ENCODE measurements at regions not wholly inside any gene's neighbourhood (a gene's known extent, or its start where the extent isn't known, plus 50 kb on each side); places are given as distances from the start of the nearest gene placed in this dataset.
"Not testable (repeated sequence)": the region's sequence is repeated elsewhere in the genome, so short reads cannot be mapped to it uniquely, and the experiment has no call there.

DNA sequence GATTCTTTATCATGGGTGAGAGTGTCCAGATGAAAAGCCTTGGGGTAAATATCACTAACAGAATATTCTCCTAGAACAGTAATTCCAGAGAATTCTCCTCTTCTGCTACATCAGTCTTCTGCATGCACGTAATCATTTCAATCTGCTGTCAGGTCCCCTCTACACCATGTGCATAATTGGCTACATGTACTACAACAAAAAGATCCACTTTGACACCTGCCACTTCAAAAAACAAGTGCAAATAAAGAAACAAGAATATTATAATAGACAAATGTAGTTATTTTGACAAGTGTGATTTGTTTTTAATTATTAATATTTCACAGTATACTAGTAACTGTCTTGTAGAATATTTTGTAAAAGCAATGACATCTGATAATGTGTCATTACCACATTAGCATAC is 154.2 kb downstream of the SAMD5 start:
- in situ Hi-C loops (cut with HindIII; ENCODE audit: low pct_unique_long_range_greater_than_20kb, low sequenced_read_pairs): no loop called here

DNA sequence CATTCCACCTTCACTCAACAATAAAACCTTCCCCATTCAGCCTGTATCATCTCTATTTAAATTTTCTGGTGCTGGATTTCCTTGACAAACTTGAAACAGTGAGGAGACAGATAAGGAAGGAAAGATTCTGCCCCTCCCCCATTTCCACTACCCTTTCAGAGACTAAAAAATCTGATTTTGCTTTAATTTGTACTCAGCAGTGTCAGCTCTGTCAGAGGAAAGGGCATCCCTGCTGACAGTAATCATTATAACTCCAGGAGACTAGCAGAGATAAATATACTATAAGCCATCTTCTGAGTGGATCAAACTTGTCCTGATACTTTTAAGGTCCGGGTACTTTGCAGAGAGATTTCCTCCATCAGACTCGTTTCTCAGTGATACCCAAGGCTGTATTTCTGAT is 155.6 kb downstream of the SAMD5 start:
- in situ Hi-C loops (cut with HindIII; ENCODE audit: low pct_unique_long_range_greater_than_20kb, low sequenced_read_pairs): no loop called here

More for the DNA sequence above, 154.2 kb downstream of the SAMD5 start:
- no peak for DNase-seq (ENCODE audit: low read depth, low spot score)

DNA sequence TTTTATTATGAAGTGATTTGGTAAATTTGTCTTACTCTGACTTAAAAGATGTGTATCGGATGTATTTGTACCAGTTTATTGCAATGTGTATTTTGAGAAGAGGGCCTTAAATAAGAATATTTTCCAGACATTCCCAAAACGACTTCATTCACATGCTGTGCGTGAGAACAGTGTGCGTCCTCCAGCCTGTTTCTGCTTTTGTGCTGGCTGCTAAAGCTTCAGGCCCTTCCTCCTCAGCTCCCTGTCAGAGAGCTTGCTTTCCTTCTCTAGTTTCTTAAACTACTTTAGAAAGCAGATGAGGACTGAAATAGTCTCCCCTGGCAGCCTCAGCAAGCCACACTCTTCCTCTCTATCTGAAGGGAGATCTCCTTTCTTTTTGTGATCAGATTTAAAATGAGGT is 157.8 kb downstream of the SAMD5 start:
- in situ Hi-C loops (cut with HindIII; ENCODE audit: low pct_unique_long_range_greater_than_20kb, low sequenced_read_pairs): no loop called here
- no peak for DNase-seq (ENCODE audit: low read depth, low spot score)

More for the DNA sequence above, 155.6 kb downstream of the SAMD5 start:
- DNase-seq (ENCODE audit: low read depth, low spot score): no peak

DNA sequence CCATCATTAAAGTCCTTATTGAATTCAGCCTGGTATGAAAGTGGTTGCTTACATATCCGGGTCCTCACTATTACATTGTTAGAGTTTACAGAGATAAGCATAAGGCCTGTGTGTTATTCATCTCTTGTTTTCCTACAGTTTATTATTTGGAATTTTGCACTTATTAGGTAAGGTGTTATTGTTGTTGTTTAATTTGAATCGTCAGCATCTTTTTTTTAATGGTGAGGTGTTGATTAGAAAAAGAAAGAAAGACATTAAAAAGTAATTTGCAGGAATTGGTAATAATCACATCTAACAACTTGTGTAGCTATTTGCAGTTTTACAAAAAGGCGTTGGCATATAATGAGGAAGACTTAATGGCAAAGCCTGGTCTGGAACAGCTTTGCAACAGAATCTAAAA is 158.6 kb downstream of the SAMD5 start:
- in situ Hi-C loops (cut with HindIII; ENCODE audit: low pct_unique_long_range_greater_than_20kb, low sequenced_read_pairs): no loop called here
- DNase-seq (ENCODE audit: low read depth, low spot score): no peak

DNA sequence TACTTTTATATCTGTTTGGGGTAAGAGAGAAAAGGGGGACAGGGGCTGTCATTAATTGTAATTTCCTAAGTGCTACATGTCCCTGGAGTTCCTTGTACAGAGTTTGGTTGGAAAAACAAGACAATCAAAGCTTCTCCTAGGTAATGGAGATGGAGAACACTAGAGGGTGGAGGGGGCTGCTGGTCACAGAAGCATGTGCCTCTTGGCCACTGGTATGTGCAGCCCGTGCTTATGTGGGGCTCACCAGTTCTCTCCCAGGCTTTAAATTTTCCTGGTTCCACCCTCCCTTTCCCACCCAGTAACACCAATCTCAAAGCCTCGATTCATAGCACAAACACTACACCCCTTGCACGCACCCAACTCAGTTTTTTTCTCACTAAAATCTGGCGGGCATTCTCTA is 165.6 kb downstream of the SAMD5 start:
- no peak for DNase-seq (ENCODE audit: low read depth, low spot score)
- in situ Hi-C loops (cut with HindIII; ENCODE audit: low pct_unique_long_range_greater_than_20kb, low sequenced_read_pairs): no loop called here

DNA sequence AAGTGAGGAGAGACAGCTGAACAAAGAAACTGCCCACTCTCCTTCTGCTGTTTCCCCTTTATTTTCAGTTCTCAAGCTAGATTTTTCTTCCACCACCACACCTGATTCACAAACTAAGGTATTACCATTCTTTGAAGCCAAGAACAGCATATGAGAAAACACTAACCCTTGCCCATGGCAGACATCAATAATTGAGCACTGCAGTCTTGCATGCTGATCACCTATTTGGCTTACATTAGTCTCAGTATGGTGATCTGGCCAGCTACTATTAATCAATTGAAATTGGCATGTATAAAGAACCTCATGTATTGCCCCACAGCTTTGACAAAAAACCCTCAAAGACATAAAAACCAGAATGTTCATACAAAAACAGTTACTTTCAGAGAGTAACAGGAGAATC is 166.3 kb downstream of the SAMD5 start:
- no peak for DNase-seq (ENCODE audit: low read depth, low spot score)
- in situ Hi-C loops (cut with HindIII; ENCODE audit: low pct_unique_long_range_greater_than_20kb, low sequenced_read_pairs): no loop called here

DNA sequence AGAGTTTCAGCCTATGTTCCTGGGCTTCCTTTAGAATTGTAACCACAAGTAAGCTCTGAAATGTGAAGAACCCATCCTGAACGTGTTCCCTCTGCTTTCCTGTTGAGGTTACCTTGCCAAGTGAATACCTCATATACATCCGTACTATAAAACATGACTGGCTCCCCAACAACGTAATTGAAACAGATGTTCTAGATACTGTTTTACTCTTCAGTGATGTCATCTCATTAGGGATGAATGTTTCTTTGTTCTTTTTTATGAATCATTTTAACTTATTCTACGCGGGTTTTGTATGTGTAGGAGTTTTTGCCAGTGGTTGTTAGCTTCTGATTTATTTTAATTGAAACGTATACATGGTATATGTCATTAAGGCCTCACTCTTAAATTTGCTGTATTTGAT is 166.8 kb downstream of the SAMD5 start:
- in situ Hi-C loops (cut with HindIII; ENCODE audit: low pct_unique_long_range_greater_than_20kb, low sequenced_read_pairs): no loop called here
- peak; percentile 7 for DNase-seq (ENCODE audit: low read depth, low spot score)

DNA sequence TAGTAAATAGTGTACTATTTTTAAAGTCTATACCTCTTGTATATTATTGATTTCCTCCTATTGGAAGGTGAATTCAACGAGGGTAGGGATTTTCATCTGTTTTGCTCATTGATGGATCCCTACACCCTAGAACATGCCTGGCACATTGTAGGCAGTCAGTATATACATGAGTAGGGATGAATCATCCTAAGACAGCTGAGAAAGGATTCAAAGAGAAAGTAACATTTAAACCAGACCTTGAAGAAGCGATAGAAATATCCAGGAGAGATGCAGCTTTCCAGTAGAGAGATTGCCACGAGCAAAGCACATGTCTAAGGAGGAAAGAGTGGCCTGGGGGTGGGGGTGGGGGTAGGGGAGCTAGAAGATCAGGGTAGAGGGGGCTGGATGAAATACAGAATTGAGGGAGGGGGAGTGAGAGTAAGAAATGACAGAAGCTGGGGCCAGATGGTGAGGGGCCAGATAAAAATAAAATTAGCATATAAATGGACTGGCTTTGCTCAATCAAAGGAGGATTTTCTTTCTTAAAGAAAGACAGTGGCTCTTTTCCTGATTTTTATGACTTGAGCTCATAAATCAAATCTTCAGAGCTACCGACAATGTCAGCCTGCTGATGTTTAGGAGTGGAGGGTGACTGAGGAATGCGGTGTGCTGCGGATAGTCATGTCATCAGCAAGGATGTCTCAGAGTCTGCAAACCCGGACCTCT is 168.2 kb downstream of the SAMD5 start:
- in situ Hi-C loops (cut with HindIII; ENCODE audit: low pct_unique_long_range_greater_than_20kb, low sequenced_read_pairs): no loop called here
- no peak for DNase-seq (ENCODE audit: low read depth, low spot score)

DNA sequence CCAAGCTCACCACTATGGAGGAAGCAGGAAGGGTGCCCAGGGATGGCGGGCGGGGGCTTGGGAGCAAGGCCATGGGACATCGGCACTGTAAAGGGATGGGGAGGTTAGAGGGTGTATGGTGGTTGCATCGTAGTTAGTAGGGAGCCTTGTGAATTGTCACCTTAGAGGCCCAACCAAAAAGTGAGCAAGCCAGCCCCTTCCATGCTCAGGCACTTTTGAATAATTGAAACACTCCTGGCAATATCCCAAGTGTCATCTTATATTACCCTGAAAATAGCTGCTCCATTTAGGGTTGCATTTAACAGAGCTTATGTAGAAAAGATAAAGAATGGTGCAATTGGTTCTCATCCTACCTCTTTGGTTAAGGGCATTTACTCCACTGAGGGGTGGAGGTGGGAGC is 169.2 kb downstream of the SAMD5 start:
- no peak for DNase-seq (ENCODE audit: low read depth, low spot score)
- in situ Hi-C loops (cut with HindIII; ENCODE audit: low pct_unique_long_range_greater_than_20kb, low sequenced_read_pairs): no loop called here

DNA sequence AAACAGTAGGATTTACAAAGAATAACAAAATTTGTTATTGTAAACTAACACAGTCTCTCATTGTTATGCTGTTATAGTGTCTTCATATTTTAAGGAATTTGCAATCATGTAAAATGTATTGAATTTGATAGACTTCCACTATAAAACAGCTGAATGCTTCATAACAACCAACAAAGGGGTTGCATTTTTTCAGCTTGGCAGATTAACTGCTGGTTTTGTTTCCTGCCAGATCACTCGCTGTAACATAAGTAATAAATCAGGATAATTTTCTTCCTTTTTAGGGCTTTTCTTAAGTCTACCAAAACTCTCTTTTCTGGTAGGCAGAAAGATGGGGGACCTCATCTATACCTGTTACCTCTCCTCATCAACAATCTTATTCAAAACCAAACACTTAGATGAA is 169.8 kb downstream of the SAMD5 start:
- no peak for DNase-seq (ENCODE audit: low read depth, low spot score)
- in situ Hi-C loops (cut with HindIII; ENCODE audit: low pct_unique_long_range_greater_than_20kb, low sequenced_read_pairs): no loop called here

DNA sequence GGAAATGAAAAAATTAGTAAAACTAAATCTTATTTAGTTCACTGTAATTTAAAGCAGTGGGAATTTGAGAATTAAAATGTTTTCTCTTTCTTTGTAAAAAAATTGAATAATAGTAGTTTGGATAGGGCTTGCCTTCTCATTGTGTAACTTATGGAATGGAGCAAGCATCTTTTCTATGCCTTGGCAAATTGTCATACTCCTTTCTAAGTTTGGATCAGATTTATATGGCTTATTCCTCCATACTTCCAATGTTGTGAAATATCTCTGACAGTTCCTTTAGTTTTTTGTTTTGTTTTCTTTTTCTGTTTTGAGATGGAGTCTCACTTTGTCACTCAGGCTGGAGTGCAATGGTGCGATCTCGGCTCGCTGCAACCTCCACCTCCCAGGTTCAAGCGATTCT is 176.4 kb downstream of the SAMD5 start:
- in situ Hi-C loops (cut with HindIII; ENCODE audit: low pct_unique_long_range_greater_than_20kb, low sequenced_read_pairs): no loop called here

DNA sequence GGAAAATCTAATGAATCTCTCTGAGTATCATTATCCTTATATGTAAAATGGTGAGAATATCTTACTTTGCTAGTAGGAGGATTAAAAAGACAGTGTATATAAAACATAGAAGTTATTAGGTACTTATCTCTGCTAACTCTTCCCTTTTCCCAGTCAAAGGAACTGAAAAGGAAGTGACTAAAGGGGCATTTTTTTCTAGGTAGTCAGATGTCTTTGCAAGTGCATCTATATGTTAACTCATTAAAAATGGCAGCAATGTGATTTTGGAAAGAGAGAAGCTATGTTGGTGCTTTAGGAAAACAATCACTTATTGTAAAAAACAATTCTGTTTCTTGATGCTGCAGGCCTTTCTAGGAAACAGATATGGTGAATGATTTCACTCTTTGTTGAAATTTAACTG is 180.9 kb downstream of the SAMD5 start:
- DNase-seq (ENCODE audit: low read depth, low spot score): no peak
- in situ Hi-C loops (cut with HindIII; ENCODE audit: low pct_unique_long_range_greater_than_20kb, low sequenced_read_pairs): no loop called here

More for the DNA sequence above, 176.4 kb downstream of the SAMD5 start:
- no peak for DNase-seq (ENCODE audit: low read depth, low spot score)

DNA sequence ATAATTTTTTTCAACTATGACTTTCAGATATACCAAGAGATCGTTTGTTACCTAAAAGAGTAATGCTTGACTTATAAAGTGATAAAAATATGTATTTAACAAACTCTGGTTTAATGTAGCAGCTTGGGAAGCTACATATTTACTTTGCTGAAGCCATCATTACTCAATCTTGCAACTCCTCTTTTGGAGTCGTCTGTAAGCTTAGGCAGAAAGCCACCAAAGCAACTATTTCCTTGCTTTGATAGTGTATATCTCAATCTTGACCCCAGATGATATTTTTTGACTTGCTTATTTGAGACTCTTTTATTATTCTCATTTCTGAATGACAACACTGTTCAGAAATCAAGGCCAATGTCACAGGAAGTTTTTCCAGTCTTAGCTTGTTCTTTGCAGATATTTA is 183.0 kb downstream of the SAMD5 start:
- in situ Hi-C loops (cut with HindIII; ENCODE audit: low pct_unique_long_range_greater_than_20kb, low sequenced_read_pairs): no loop called here
- DNase-seq (ENCODE audit: low read depth, low spot score): no peak

DNA sequence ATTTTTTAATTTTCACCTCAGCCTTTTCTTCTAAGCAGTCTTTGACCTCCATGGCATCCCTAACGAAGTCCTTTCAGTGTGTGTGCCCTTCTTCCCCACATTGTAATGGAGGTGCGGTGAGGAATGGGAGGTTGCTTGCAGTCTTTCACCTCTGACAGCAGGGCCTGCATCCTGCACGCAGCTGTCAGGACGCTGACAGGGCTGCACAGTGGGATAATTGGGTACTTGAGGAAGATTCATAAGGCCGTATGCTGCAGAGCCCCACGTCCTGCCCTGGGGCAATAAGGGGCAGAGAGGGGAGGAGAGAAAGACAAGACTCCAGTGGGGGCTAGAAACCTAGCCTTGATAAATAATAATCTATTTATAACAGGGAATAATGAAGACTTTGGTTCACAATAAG is 184.7 kb downstream of the SAMD5 start:
- in situ Hi-C loops (cut with HindIII; ENCODE audit: low pct_unique_long_range_greater_than_20kb, low sequenced_read_pairs): no loop called here
- DNase-seq (ENCODE audit: low read depth, low spot score): no peak

DNA sequence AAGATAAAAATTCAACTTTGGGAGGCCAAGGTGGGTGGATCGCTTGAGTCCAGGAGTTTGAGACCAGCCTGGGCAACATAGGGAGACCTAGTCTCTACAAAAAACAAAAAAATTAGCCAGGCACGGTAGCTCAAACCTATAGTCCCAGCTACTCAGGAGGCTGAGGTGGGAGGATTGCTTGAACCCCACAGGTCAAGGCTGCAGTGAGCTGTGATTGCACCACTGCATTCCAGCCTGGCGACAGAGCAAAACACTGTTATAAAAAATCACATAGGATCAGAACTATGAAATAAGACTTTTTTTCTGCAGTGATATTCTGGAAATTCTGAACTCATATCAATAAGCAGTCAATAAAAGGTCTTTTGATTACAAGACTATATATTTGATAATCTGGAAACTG is 186.1 kb downstream of the SAMD5 start:
- DNase-seq (ENCODE audit: low read depth, low spot score); in situ Hi-C loops (cut with HindIII; ENCODE audit: low pct_unique_long_range_greater_than_20kb, low sequenced_read_pairs): not testable (repeated sequence)

DNA sequence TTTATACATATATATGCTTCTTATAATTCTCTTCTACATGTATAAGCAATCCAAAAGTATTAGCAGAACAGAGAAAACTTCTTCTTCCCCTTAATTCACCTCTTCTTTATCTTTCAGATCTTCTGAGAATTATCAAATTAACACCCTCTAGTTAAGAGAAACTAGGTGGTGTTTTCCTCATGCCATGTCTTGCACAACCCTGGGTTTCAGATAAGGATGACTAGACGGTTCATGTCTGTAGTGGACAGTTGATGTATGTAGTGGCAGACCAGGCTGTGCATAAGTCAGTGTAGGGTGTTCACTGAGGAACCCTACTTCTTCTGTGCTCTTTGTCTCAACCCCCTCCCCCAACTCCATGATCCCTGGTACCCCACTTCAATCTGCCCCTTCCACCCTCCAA is 187.3 kb downstream of the SAMD5 start:
- in situ Hi-C loops (cut with HindIII; ENCODE audit: low pct_unique_long_range_greater_than_20kb, low sequenced_read_pairs): no loop called here
- DNase-seq (ENCODE audit: low read depth, low spot score): no peak

DNA sequence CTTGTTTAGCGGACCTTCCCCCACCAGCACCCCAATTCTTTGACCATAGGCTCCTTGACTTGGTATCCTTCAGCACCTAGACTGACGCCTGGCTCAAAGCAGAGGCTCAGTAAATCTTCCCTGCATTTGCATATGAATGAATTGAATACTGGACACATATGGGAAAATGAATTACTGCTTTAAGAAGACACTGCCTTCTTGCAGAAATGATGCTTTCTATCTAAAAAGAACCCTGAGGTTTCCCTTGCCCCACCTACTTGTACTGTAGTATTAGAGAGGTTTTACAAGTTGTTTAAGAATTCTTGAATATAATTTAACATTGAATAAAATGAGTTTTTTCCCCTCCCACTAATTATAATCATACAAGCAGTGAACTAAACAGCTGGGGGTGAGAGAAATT is 190.7 kb downstream of the SAMD5 start:
- no peak for DNase-seq (ENCODE audit: low read depth, low spot score)
- in situ Hi-C loops (cut with HindIII; ENCODE audit: low pct_unique_long_range_greater_than_20kb, low sequenced_read_pairs): no loop called here

DNA sequence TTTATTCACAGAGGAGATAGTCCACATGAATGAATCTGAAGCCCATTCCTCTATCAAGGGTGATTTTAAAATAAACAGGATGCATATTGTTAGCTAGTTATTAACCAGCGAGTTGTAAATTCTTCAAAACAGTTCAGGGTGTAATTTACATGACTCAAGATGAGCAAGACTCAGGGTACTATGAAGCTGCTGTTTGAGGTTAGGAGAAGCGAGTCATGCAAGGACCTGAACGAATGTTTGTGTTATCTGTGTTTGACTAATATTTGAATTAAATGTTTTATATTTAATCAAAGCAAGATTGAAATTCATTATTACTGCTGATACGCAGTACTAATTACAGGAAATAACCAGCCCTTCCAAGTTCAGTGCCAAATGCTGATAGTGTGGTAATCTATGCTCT is 191.1 kb downstream of the SAMD5 start:
- in situ Hi-C loops (cut with HindIII; ENCODE audit: low pct_unique_long_range_greater_than_20kb, low sequenced_read_pairs): no loop called here
- no peak for DNase-seq (ENCODE audit: low read depth, low spot score)

DNA sequence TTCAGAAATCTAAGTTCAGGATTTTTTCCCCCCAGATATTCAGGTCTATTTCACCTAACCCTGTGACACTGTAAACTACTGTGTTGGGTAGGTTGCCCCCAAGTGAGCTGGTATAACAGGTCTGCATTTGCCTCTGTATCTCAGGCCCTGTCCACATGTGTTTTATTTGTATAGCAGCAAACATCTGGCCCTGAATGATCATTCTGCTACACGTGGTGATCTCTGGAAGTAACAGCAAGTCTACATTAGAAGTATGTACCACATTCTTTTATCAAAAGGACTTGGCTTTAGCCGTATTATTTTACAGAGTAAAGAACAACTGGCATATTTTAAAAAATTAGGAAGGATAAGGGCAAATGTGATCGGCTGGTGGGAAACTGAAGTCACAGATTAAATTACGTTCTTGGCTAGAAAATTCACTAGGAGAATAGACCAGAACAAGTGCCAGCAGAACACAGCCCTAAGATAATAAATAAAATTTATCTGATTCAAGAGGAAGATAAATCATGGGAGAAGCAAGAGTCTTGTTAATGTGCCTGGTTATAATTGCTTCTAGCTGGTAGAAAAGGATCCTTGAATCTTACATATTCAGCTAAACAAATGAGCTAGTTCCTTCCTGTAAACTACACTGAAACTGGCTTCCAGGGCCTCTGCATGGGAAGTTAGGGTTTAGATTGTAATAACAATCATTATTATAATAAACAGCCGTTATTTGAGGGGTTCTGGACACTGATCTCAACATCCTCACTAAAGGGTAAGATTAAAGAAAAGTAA is 192.1 kb downstream of the SAMD5 start:
- in situ Hi-C loops (cut with HindIII; ENCODE audit: low pct_unique_long_range_greater_than_20kb, low sequenced_read_pairs): no loop called here
- DNase-seq (ENCODE audit: low read depth, low spot score): no peak
